ENCODE measurements at regions not wholly inside any gene's neighbourhood (a gene's known extent, or its start where the extent isn't known, plus 50 kb on each side); places are given as distances from the start of the nearest gene placed in this dataset.

- no peak overlapping the region for H3K4me3 ChIP-seq (replicated peaks; ENCODE audit: low read depth, low read length)
- TF ChIP-seq, protein P1, sequence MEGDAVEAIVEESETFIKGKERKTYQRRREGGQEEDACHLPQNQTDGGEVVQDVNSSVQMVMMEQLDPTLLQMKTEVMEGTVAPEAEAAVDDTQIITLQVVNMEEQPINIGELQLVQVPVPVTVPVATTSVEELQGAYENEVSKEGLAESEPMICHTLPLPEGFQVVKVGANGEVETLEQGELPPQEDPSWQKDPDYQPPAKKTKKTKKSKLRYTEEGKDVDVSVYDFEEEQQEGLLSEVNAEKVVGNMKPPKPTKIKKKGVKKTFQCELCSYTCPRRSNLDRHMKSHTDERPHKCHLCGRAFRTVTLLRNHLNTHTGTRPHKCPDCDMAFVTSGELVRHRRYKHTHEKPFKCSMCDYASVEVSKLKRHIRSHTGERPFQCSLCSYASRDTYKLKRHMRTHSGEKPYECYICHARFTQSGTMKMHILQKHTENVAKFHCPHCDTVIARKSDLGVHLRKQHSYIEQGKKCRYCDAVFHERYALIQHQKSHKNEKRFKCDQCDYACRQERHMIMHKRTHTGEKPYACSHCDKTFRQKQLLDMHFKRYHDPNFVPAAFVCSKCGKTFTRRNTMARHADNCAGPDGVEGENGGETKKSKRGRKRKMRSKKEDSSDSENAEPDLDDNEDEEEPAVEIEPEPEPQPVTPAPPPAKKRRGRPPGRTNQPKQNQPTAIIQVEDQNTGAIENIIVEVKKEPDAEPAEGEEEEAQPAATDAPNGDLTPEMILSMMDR (IDR thresholded peaks at IDR 0.05; ENCODE audit: low read depth, low read length, missing control alignments), result no peak
- DNase-seq (ENCODE audit: extremely low read depth, low read depth), result no peak
These were observed 737.8 kb upstream of the ADAMTS5 start for GRCh38 chr21:27704567-27705166.

DNA sequence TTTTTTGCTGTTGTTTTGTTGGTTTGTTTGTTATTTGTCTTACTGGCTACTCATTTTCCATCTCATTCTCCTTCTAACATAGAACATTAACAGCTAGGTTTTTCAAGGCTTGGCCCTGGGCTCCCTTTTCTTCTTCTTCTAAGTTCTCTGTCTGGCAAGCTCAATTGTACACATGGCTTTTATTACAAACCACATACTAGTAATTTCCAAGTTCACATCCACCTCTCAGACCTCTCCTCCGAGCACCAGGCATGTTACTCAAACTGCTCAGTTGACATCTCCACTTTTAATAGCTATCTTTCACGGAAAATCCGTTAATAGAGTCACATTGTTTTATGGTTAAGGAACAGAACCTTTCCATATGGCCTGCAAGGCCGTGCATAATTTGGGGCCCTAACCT is 736.9 kb upstream of the ADAMTS5 start:
- no peak overlapping the region for H3K4me3 ChIP-seq (replicated peaks; ENCODE audit: low read depth, low read length)
- peak; percentile 36 for DNase-seq (ENCODE audit: extremely low read depth, low read depth)
- TF ChIP-seq, protein P1 (IDR thresholded peaks at IDR 0.05; ENCODE audit: low read depth, low read length, missing control alignments), result no peak

DNA sequence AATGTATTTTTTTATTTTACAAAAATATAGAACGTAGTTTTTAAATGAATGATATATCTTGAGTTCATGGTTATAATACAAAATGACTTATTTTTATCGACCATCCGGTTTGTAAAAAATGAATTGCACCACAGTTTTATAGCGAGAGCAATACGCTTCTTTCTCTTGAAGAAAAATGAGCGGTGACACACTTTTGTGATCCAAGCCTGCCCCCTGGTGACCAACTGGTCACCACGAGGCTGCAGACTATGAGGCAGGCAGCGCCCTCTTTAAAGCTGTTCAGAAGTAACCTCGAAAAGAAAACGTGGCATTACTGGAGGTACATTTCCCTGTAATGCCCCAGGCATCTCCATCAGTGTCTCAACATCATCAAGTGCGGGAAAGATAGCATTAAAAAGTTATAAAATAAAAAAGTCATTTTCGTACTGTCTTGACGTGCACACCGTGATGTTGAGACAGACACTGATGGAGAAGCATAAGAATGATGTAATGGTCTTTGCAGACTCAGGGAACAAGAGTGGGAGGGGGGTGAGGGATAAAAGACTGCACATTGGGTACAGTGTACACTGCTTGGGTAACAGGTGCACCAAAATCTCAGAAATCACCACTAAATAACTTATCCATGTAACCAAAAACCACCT is 734.2 kb upstream of the ADAMTS5 start:
- H3K4me3 ChIP-seq (replicated peaks; ENCODE audit: low read depth, low read length), result no peak overlapping the region
- peak; percentile 57 for DNase-seq (ENCODE audit: extremely low read depth, low read depth)
- TF ChIP-seq, protein P1 (IDR thresholded peaks at IDR 0.05; ENCODE audit: low read depth, low read length, missing control alignments), result peak; percentile 86

- DNase-seq (ENCODE audit: extremely low read depth, low read depth), result no peak
- TF ChIP-seq, protein P1 (IDR thresholded peaks at IDR 0.05; ENCODE audit: low read depth, low read length, missing control alignments), result no peak
- H3K4me3 ChIP-seq (replicated peaks; ENCODE audit: low read depth, low read length), result no peak overlapping the region
These were observed 728.4 kb upstream of the ADAMTS5 start for GRCh38 chr21:27695246-27695645.

- TF ChIP-seq, protein P1 (IDR thresholded peaks at IDR 0.05; ENCODE audit: low read depth, low read length, missing control alignments), result no peak
- no peak overlapping the region for H3K4me3 ChIP-seq (replicated peaks; ENCODE audit: low read depth, low read length)
- no peak for DNase-seq (ENCODE audit: extremely low read depth, low read depth)
These were observed 727.8 kb upstream of the ADAMTS5 start for GRCh38 chr21:27694667-27695066.

- TF ChIP-seq, protein P1 (IDR thresholded peaks at IDR 0.05; ENCODE audit: low read depth, low read length, missing control alignments), result no peak
- no peak for DNase-seq (ENCODE audit: extremely low read depth, low read depth)
These were observed 726.5 kb upstream of the ADAMTS5 start for GRCh38 chr21:27693376-27693775.

More at GRCh38 chr21:27693376-27693775, 726.5 kb upstream of the ADAMTS5 start:
- H3K4me3 ChIP-seq (replicated peaks; ENCODE audit: low read depth, low read length), result no peak overlapping the region

Measured in HFF-Myc (cell line).